ENCODE measurements at regions not wholly inside any gene's neighbourhood (a gene's known extent, or its start where the extent isn't known, plus 50 kb on each side); places are given as distances from the start of the nearest gene placed in this dataset.

- TF ChIP-seq CTCF (IDR thresholded peaks at IDR 0.05): no peak
- no peak for TF ChIP-seq EP300 (IDR thresholded peaks at IDR 0.05)
- no peak for TF ChIP-seq POLR2A (IDR thresholded peaks at IDR 0.05)
Measured at GRCh38 chr4:3715855-3716630, 50.1 kb upstream of the ADRA2C start.

Measured in stomach (tissue), 4 donors.